Duodenal mucosa (tissue), 2 donors: ENCODE measurements at regions not wholly inside any gene's neighbourhood (a gene's known extent, or its start where the extent isn't known, plus 50 kb on each side); places are given as distances from the start of the nearest gene placed in this dataset.
"Not testable (repeated sequence)": the region's sequence is repeated elsewhere in the genome, so short reads cannot be mapped to it uniquely, and the experiment has no call there.

ENCODE experiments used
- H3K27ac ChIP-seq: one replicate; pipeline ENCODE4 v1.7.0; 2013; ENCODE audit warnings: low read depth, low read length
- H3K27me3 ChIP-seq, 2 donors: one replicate each; pipeline ENCODE4 v1.7.0; 2013; ENCODE audit warnings: low read length in 2 of 2, control low read depth in 1 of 2; ENCODE audit not compliant: insufficient read depth in 2 of 2, control insufficient read depth in 1 of 2
- H3K36me3 ChIP-seq, 2 donors: one replicate each; pipeline ENCODE4 v1.7.0; 2013; ENCODE audit warnings: low read length in 2 of 2, control low read depth in 1 of 2; ENCODE audit not compliant: insufficient read depth in 2 of 2, control insufficient read depth in 1 of 2
- H3K4me1 ChIP-seq, 2 donors: one replicate each; pipeline ENCODE4 v1.7.0; 2013; ENCODE audit warnings: low read length in 2 of 2, control low read depth in 1 of 2; ENCODE audit not compliant: insufficient read depth in 2 of 2, control insufficient read depth in 1 of 2
- H3K4me3 ChIP-seq, 2 donors: one replicate each; pipeline ENCODE4 v1.7.0; 2013; ENCODE audit warnings: low read length in 2 of 2, low read depth in 1 of 2
- H3K9ac ChIP-seq, 2 donors: one replicate each; pipeline ENCODE4 v1.7.0; 2013; ENCODE audit warnings: low read length in 2 of 2, low read depth in 1 of 2
- H3K9me3 ChIP-seq, 2 donors: one replicate each; pipeline ENCODE4 v1.7.0; 2013; ENCODE audit warnings: low read length in 2 of 2, control low read depth in 1 of 2; ENCODE audit not compliant: control insufficient read depth in 1 of 2

- not testable (repeated sequence) for H3K4me1 ChIP-seq, H3K4me3 ChIP-seq, H3K27ac ChIP-seq, H3K9ac ChIP-seq, H3K36me3 ChIP-seq, H3K27me3 ChIP-seq, H3K9me3 ChIP-seq
Measured at GRCh38 chr20:30537459-30537858, 720.0 kb upstream of the DEFB115 start.

- not testable (repeated sequence) for H3K9ac ChIP-seq, H3K36me3 ChIP-seq, H3K4me3 ChIP-seq, H3K4me1 ChIP-seq, H3K27me3 ChIP-seq, H3K9me3 ChIP-seq, H3K27ac ChIP-seq
Measured at GRCh38 chr20:30540330-30541069, 717.0 kb upstream of the DEFB115 start.

- H3K4me1 ChIP-seq, H3K27me3 ChIP-seq, H3K4me3 ChIP-seq, H3K9me3 ChIP-seq, H3K27ac ChIP-seq, H3K9ac ChIP-seq, H3K36me3 ChIP-seq: not testable (repeated sequence)
Measured at GRCh38 chr20:30551236-30551635, 706.2 kb upstream of the DEFB115 start.

- H3K9me3 ChIP-seq, H3K36me3 ChIP-seq, H3K9ac ChIP-seq, H3K27me3 ChIP-seq, H3K27ac ChIP-seq, H3K4me3 ChIP-seq, H3K4me1 ChIP-seq: not testable (repeated sequence)
Measured at GRCh38 chr20:30556797-30557196, 700.7 kb upstream of the DEFB115 start.

- not testable (repeated sequence) for H3K4me1 ChIP-seq, H3K9ac ChIP-seq, H3K27me3 ChIP-seq, H3K36me3 ChIP-seq, H3K27ac ChIP-seq, H3K9me3 ChIP-seq, H3K4me3 ChIP-seq
Measured at GRCh38 chr20:30565086-30565485, 692.4 kb upstream of the DEFB115 start.

GRCh38 chr20:30569867-30570266 is 687.6 kb upstream of the DEFB115 start:
- H3K9me3 ChIP-seq, H3K36me3 ChIP-seq, H3K4me1 ChIP-seq, H3K4me3 ChIP-seq, H3K27ac ChIP-seq, H3K27me3 ChIP-seq, H3K9ac ChIP-seq: not testable (repeated sequence)

- not testable (repeated sequence) for H3K9me3 ChIP-seq
Measured at GRCh38 chr20:30570622-30571021, 686.8 kb upstream of the DEFB115 start.

GRCh38 chr20:30574337-30574736 is 683.1 kb upstream of the DEFB115 start:
- H3K4me1 ChIP-seq, H3K4me3 ChIP-seq, H3K9me3 ChIP-seq, H3K36me3 ChIP-seq, H3K27ac ChIP-seq, H3K27me3 ChIP-seq, H3K9ac ChIP-seq: not testable (repeated sequence)

More at GRCh38 chr20:30570622-30571021, 686.8 kb upstream of the DEFB115 start:
- H3K27ac ChIP-seq, H3K27me3 ChIP-seq, H3K9ac ChIP-seq, H3K36me3 ChIP-seq, H3K4me1 ChIP-seq, H3K4me3 ChIP-seq: not testable (repeated sequence)

GRCh38 chr20:30579069-30579468 is 678.4 kb upstream of the DEFB115 start:
- H3K36me3 ChIP-seq, H3K4me1 ChIP-seq, H3K9ac ChIP-seq, H3K27me3 ChIP-seq, H3K9me3 ChIP-seq, H3K27ac ChIP-seq: not testable (repeated sequence)
- H3K4me3 ChIP-seq, result peak overlapping the region in 1 of 2 donors; percentile 36

- peak overlapping the region; percentile 65 to 67 for H3K4me3 ChIP-seq
- H3K36me3 ChIP-seq, H3K9me3 ChIP-seq, H3K27me3 ChIP-seq, H3K27ac ChIP-seq, H3K4me1 ChIP-seq: not testable (repeated sequence)
- peak overlapping the region; percentile 25 to 54 for H3K9ac ChIP-seq
Measured at GRCh38 chr20:30579824-30580438, 677.5 kb upstream of the DEFB115 start.
